ENCODE measurements at regions not wholly inside any gene's neighbourhood (a gene's known extent, or its start where the extent isn't known, plus 50 kb on each side); places are given as distances from the start of the nearest gene placed in this dataset.

GRCh38 chr16:54718376-54718775, 212.3 kb upstream of the IRX5 start:
- peaks cover 3% of the 10 kb centered on the region; the same call in 1 of the 3 replicates for H3K9me3 Mint-ChIP-seq
- no peak for ATAC-seq
- no peaks in the 10 kb centered on the region for H3K36me3 Mint-ChIP-seq (ENCODE audit: low read depth)
- Histone ChIP-seq H3K79me2 (replicated peaks; ENCODE audit: insufficient read depth) (no peaks in the 10 kb centered on the region), H3K4me1 (ENCODE audit: insufficient read depth) (no peaks in the 10 kb centered on the region), H3K4me3 (no peak overlapping the region), H3K27me3 (ENCODE audit: insufficient read depth) (no peaks in the 10 kb centered on the region), H3K9me2 (ENCODE audit: insufficient read depth) (0 out of 2 replicates have a peak, but pooled peaks cover 7% of the 10 kb centered on the region), H2AFZ (0 out of 2 replicates have a peak overlapping the region, but pooled peaks have one; percentile 28), H3K4me2 (no peak overlapping the region), H4K20me1 (replicated peaks; ENCODE audit: insufficient read depth) (no peaks in the 10 kb centered on the region), H3K36me3 (ENCODE audit: insufficient read depth) (no peaks in the 10 kb centered on the region), H3K27ac (ENCODE audit: low read depth) (no peak overlapping the region), H3F3A (replicated peaks; ENCODE audit: low read depth) (no peaks in the 10 kb centered on the region)
- no peaks in the 10 kb centered on the region; the same call in 2 of the 3 replicates for H3K4me1 Mint-ChIP-seq
- H3K27ac Mint-ChIP-seq = no peak overlapping the region
- no peak overlapping the region for H3K4me3 Mint-ChIP-seq
- TF ChIP-seq CREB1 (CRISPR knock-in tag; IDR thresholded peaks at IDR 0.05; ENCODE audit: low read depth) = no peak
- TF ChIP-seq EZH2 (IDR thresholded peaks at IDR 0.05; ENCODE audit: low read depth, unreplicated experiment) = no peak
- TF ChIP-seq CTCF (conservative IDR thresholded peaks at IDR 0.05; ENCODE audit: low read depth in 2 of 2) = no peak
- TF ChIP-seq ZNF331 (CRISPR knock-in tag; IDR thresholded peaks at IDR 0.05; ENCODE audit: low read depth) = no peak
- no peak for TF ChIP-seq JUNB (IDR thresholded peaks at IDR 0.05; ENCODE audit: unreplicated experiment)
- no peak for TF ChIP-seq STAT1 (IDR thresholded peaks at IDR 0.05; ENCODE audit: unreplicated experiment)
- no peak for TF ChIP-seq POLR2AphosphoS5 (IDR thresholded peaks at IDR 0.05; ENCODE audit: low read depth)
- no peak for TF ChIP-seq EZH2phosphoT487 (IDR thresholded peaks at IDR 0.05; ENCODE audit: unreplicated experiment)
- no peak for TF ChIP-seq NANOG (IDR thresholded peaks at IDR 0.05; ENCODE audit: borderline replicate concordance)
- no peak for TF ChIP-seq ZNF462 (CRISPR knock-in tag; IDR thresholded peaks at IDR 0.05)
- TF ChIP-seq ETS1 (IDR thresholded peaks at IDR 0.05) = no peak
- no peak for TF ChIP-seq ZNF114 (CRISPR knock-in tag; IDR thresholded peaks at IDR 0.05)
- TF ChIP-seq REST (IDR thresholded peaks at IDR 0.05; ENCODE audit: unreplicated experiment) = no peak
- peaks cover 2% of the 10 kb centered on the region for H3K27me3 Mint-ChIP-seq (ENCODE audit: insufficient read depth, low read depth, poor library complexity)
- DNase-seq (ENCODE audit: low spot score) = no peak
